KMS-11 (cell line): ENCODE measurements at regions not wholly inside any gene's neighbourhood (a gene's known extent, or its start where the extent isn't known, plus 50 kb on each side); places are given as distances from the start of the nearest gene placed in this dataset.

ENCODE experiments used
- H2AFZ ChIP-seq: fragments of 200-600 bp; sonication (generic); 2 replicates; pipeline ENCODE4 v1.6.1; 2016; ENCODE audit warnings: antibody characterized with exemption, mixed run types, low read depth
- H3K27ac ChIP-seq: fragments of 200-600 bp; sonication (generic); 2 replicates; pipeline ENCODE4 v1.6.1; 2016; ENCODE audit warnings: mild to moderate bottlenecking, mixed run types
- H3K27me3 ChIP-seq: fragments of 200-600 bp; sonication (generic); 2 replicates; pipeline ENCODE4 v1.6.1; 2017; ENCODE audit warnings: mild to moderate bottlenecking, low read depth, mixed run types, moderate library complexity; ENCODE audit not compliant: insufficient read depth
- H3K36me3 ChIP-seq: fragments of 200-600 bp; sonication (generic); 2 replicates; pipeline ENCODE4 v1.6.1; 2017; ENCODE audit warnings: mild to moderate bottlenecking, mixed run types; ENCODE audit not compliant: insufficient read depth
- H3K4me1 ChIP-seq: fragments of 200-600 bp; sonication (generic); 2 replicates; pipeline ENCODE4 v1.6.1; 2016; ENCODE audit warnings: mild to moderate bottlenecking, low read depth, mixed run types; ENCODE audit not compliant: poor library complexity, severe bottlenecking
- H3K4me2 ChIP-seq: fragments of 200-600 bp; sonication (generic); 2 replicates; pipeline ENCODE4 v1.7.0; 2016; ENCODE audit warnings: mild to moderate bottlenecking, mixed run types
- H3K4me3 ChIP-seq: fragments of 200-600 bp; sonication (generic); IDR thresholded peaks from 2 replicates; pipeline ENCODE4 v1.6.1; 2017; ENCODE audit warnings: low read depth, low read length, mixed read lengths; ENCODE audit not compliant: insufficient read depth
- H3K79me2 ChIP-seq: fragments of 200-600 bp; sonication (generic); 2 replicates; pipeline ENCODE4 v1.6.1; 2016; ENCODE audit warnings: low read depth, mixed run types; ENCODE audit not compliant: insufficient read depth
- H3K9ac ChIP-seq: fragments of 200-600 bp; sonication (generic); 2 replicates; pipeline ENCODE4 v1.6.1; 2016; ENCODE audit warnings: mild to moderate bottlenecking, mixed run types
- H4K20me1 ChIP-seq: fragments of 200-600 bp; sonication (generic); 2 replicates; pipeline ENCODE4 v1.6.1; 2016; ENCODE audit warnings: mild to moderate bottlenecking, mixed run types; ENCODE audit not compliant: insufficient read depth
- TF ChIP-seq, protein P1 (sequence below): fragments of 200-600 bp; sonication (generic); conservative IDR thresholded peaks from 2 replicates; pipeline ENCODE4 v1.6.1; 2017; ENCODE audit warnings: low read depth, mild to moderate bottlenecking, antibody characterized with exemption, low read length, moderate library complexity, mixed read lengths

DNA sequence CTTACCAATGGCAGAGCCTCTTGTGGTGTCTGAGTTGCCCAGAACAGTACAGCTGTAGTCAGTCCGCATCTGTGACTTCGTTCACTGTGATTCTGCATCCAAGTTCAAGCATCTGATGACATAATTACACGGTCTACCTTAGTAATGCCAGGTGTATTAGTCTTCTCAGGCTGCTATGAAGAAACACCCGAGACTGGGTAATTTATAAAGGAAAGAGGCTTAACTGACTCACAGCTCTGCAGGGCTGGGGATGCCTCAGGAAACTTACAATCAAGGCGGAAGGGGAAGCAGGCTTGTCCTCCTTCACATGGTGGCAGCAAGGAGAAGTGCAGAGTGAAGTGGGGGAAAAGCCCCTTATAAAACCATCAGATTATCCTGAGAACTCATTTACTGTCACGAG is 163.9 kb upstream of the SULF2 start:
- Histone ChIP-seq H3K4me1 (no peaks in the 10 kb centered on the region), H3K27me3 (peaks cover 21% of the 10 kb centered on the region; the same call in 1 of the 2 replicates), H3K4me2 (no peak overlapping the region), H2AFZ (no peak overlapping the region), H3K36me3 (no peaks in the 10 kb centered on the region), H3K27ac (no peak overlapping the region), H4K20me1 (no peaks in the 10 kb centered on the region), H3K9ac (no peak overlapping the region), H3K4me3 (no peak overlapping the region), H3K79me2 (no peaks in the 10 kb centered on the region)
- TF ChIP-seq, protein P1, sequence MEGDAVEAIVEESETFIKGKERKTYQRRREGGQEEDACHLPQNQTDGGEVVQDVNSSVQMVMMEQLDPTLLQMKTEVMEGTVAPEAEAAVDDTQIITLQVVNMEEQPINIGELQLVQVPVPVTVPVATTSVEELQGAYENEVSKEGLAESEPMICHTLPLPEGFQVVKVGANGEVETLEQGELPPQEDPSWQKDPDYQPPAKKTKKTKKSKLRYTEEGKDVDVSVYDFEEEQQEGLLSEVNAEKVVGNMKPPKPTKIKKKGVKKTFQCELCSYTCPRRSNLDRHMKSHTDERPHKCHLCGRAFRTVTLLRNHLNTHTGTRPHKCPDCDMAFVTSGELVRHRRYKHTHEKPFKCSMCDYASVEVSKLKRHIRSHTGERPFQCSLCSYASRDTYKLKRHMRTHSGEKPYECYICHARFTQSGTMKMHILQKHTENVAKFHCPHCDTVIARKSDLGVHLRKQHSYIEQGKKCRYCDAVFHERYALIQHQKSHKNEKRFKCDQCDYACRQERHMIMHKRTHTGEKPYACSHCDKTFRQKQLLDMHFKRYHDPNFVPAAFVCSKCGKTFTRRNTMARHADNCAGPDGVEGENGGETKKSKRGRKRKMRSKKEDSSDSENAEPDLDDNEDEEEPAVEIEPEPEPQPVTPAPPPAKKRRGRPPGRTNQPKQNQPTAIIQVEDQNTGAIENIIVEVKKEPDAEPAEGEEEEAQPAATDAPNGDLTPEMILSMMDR, result no peak

DNA sequence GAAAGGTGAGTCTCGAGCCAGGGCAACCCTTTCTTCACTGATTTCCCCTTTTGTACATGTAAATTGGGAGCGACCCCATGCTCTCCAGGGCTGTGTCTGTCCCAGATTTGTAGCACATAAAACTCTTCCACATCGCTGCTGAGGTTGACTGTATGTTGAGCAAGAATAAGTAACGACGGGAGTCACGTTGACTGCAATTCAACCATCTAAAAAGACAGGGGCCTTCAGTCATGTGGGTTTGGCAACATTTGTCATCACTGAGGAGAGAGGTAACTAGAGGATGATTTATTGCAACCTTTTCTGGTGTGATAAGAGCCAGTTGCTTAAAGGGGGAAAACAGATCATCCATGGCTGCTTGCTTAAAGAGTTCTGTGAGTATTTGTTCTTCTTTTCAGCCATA is 159.4 kb upstream of the SULF2 start:
- no peak overlapping the region for H2AFZ ChIP-seq
- no peaks in the 10 kb centered on the region for H3K36me3 ChIP-seq
- H3K79me2 ChIP-seq, result no peaks in the 10 kb centered on the region
- H3K27me3 ChIP-seq, result peaks cover 22% of the 10 kb centered on the region; the same call in 1 of the 2 replicates
- no peak overlapping the region for H3K9ac ChIP-seq
- no peak overlapping the region for H3K4me3 ChIP-seq
- no peaks in the 10 kb centered on the region for H3K4me1 ChIP-seq
- TF ChIP-seq, protein P1, result no peak
- no peaks in the 10 kb centered on the region for H4K20me1 ChIP-seq
- H3K4me2 ChIP-seq, result no peak overlapping the region
- no peak overlapping the region for H3K27ac ChIP-seq

DNA sequence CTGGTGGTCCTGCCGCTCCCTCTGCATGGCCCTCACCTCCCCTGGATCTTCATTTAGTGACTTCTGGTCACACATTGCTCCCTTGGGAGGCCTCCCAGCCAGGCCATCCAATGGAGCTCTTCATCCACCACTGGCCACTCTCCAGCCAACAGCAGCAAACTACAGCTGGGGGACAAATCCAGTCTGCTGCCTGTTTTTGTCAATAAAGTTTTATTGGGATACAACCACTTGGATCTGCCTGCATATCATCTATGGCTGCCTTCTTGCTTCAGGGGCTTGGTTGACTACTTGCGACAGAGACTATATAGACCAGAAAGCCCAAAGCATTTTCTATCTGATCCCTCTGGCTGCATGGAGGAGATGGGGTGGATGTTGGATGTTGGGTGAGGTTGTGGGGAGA is 156.6 kb upstream of the SULF2 start:
- Histone ChIP-seq H3K9ac (no peak overlapping the region), H4K20me1 (no peaks in the 10 kb centered on the region), H3K27me3 (peaks cover 24% of the 10 kb centered on the region; the same call in 1 of the 2 replicates), H3K4me3 (no peak overlapping the region), H3K4me1 (no peaks in the 10 kb centered on the region), H3K27ac (no peak overlapping the region), H3K79me2 (no peaks in the 10 kb centered on the region), H3K4me2 (no peak overlapping the region), H3K36me3 (no peaks in the 10 kb centered on the region), H2AFZ (no peak overlapping the region)
- TF ChIP-seq, protein P1, result no peak

DNA sequence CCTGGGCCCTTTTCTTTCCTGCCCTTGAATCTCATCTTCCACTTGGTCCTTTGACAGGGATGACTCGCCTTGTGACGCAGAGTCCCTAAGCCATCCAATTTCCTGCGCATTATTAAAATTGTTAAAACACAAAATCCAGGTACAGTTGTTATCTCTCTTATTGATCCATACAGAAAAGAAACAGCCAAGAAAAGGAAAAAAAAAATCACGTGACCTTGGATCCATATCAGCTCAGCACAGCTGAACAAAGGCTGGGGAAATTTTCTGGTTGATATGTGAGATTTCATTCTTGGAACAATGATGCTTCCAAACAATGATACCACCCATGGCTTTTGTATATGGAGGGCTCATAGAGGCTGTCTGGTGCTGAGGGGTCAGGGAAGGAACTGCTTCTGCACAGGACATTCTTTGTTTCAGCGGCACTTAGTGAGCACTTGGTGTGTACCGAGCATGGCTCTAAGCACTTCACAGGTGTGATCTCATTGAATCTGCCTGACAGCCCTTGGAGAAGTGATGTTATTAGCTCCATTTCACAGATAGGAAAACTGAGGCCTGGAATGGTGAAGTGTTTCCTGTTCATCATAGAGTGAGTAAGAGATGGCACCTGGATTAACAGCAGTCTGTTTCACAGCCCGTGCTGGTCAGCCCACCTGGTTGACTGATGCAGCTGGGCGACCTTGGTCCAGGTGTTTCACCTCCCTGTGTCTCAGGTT is 155.0 kb upstream of the SULF2 start:
- no peaks in the 10 kb centered on the region for H3K79me2 ChIP-seq
- H3K9ac ChIP-seq, result no peak overlapping the region
- no peak overlapping the region for H3K27ac ChIP-seq
- H3K27me3 ChIP-seq, result peaks cover 40% of the 10 kb centered on the region; the same call in 1 of the 2 replicates
- no peak overlapping the region for H3K4me2 ChIP-seq
- no peak overlapping the region for H2AFZ ChIP-seq
- no peak overlapping the region for H3K4me3 ChIP-seq
- H3K36me3 ChIP-seq, result no peaks in the 10 kb centered on the region
- H4K20me1 ChIP-seq, result no peaks in the 10 kb centered on the region
- TF ChIP-seq, protein P1, result no peak
- H3K4me1 ChIP-seq, result no peaks in the 10 kb centered on the region
